GM19023 (cell line): ENCODE measurements at regions not wholly inside any gene's neighbourhood (a gene's known extent, or its start where the extent isn't known, plus 50 kb on each side); places are given as distances from the start of the nearest gene placed in this dataset.
"Not testable (repeated sequence)": the region's sequence is repeated elsewhere in the genome, so short reads cannot be mapped to it uniquely, and the experiment has no call there.

Experiments
- ATAC-seq: cut with Tn5 transposase; IDR thresholded peaks from one replicate; pipeline ENCODE4 v1.9.1; 2021; ENCODE audit warnings: mild to moderate bottlenecking, moderate library complexity; ENCODE audit not compliant: unreplicated experiment

DNA sequence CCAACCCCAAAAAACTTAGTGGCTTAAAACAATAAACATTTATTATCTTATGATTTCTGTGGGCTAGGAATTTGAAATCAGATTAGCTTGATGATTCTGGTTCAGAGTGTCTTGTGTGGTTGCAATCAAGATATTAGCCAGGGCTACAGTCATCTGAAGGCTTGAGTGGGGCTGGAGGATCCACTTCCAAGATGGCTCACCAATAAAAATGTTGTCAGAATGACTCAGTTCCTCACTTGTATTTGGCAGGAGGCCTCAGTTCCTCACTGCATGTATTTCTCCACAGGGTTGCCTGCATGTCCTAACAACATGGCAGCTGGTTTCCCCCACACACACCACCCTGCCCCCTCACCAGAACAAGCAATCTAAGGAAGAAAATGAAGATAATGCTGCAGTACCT is 98.2 kb upstream of the NIPBL start:
- no peak for ATAC-seq

- ATAC-seq: not testable (repeated sequence)
These were observed 94.0 kb upstream of the NIPBL start for GRCh38 chr5:36782612-36783011.

GRCh38 chr5:36786448-36787012 is 90.0 kb upstream of the NIPBL start:
- no peak for ATAC-seq

GRCh38 chr5:36787365-36788093 is 89.0 kb upstream of the NIPBL start:
- ATAC-seq: no peak

- ATAC-seq: no peak
These were observed 85.7 kb upstream of the NIPBL start for GRCh38 chr5:36790847-36791246.

DNA sequence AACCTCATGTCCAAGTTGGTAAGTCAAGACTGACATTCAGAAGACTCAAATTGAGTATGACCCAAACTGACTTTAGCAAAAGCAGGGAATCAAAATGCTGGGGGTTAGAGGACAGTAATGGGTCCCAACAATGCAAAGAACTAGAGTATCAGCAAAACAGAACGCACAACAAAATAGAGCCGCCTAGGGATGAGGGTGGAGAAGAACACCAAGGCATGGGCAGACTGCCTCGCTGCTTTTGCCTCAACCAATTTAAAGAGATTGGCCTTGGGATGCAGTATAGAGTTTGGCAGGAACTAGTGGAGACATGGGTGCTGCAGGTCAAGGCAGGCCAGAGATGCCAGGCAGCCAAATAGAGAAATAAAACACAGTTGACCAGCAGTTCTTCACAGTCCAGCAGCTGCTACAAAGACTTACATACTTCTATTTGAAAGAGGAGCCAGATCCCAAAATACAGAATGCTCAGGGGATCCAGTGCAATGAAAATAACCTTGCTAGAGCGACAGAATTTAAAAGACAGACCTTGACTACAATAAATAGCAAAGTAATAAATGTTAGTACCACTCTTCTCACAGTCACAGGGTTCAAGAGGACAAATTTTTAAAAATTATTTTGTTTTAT is 83.9 kb upstream of the NIPBL start:
- no peak for ATAC-seq

DNA sequence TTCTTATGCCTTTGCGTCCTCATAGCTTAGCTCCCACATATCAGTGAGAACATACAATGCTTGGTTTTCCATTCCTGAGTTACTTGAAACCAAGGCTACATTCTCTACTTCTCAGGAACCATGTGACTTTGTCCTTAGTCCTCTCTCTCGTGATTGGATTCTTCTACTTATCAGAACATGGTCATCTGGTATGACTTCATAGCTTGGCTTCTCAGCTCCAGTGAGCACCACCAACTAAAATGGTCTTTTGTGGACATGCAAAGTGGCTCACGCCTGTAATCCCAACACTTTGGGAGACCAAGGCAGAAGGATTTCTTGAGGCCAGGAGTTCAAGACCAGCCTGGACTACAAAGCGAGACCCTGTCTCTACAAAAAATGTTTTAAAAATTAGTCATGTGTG is 81.2 kb upstream of the NIPBL start:
- no peak for ATAC-seq

- ATAC-seq: no peak
These were observed 80.4 kb upstream of the NIPBL start for GRCh38 chr5:36796155-36796554.

GRCh38 chr5:36801523-36801922 is 75.0 kb upstream of the NIPBL start:
- no peak for ATAC-seq

DNA sequence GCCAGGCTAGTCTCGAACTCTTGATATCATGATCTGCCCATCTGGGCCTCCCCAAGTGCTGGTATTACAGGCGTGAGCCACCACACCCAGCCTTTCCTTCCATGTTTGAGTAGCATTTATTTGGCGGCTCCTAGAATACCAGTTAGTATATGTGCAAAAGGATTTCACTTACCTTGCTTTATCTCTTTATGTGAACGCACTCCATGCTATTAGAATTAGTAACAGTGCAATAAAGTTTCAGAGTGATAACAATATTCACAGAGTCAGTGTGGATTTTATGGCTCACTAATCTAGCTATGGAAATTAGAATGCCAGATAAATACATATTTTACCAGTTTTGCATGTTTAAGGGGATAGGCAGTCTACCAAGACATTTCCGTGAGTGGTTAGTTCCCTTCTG is 74.4 kb upstream of the NIPBL start:
- no peak for ATAC-seq

DNA sequence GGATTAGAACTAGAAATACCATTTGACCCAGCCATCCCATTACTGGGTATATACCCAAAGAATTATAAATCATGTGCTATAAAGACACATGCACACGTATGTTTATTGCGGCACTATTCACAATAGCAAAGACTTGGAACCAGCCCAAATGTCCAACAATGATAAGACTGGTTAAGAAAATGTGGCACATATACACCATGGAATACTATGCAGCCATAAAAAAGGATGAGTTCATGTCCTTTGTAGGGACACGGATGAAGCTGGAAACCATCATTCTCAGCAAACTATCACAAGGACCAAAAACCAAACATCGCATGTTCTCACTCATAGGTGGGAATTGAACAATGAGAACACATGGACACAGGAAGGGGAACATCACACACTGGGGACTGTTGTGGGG is 63.3 kb upstream of the NIPBL start:
- ATAC-seq: not testable (repeated sequence)

DNA sequence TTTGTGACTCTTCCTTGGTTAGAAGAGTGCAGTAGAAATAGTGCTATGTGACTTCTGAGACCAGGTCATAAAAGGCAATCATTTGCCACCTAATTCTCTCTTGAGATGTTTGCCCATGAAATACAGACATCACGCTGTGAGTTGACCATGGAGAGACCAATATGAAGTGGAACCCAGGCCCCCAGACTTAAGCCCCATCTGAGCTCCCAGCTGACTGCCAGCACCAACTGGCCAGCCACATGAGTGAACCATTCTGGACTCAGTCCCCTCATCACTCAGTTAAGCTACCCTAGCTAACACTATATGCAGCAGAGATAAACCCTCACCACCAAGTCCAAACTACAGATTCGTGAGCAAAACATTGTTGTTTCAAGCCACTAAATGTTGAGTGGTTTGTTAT is 60.7 kb upstream of the NIPBL start:
- ATAC-seq: no peak

- ATAC-seq: no peak
These were observed 55.7 kb upstream of the NIPBL start for GRCh38 chr5:36820900-36821299.

DNA sequence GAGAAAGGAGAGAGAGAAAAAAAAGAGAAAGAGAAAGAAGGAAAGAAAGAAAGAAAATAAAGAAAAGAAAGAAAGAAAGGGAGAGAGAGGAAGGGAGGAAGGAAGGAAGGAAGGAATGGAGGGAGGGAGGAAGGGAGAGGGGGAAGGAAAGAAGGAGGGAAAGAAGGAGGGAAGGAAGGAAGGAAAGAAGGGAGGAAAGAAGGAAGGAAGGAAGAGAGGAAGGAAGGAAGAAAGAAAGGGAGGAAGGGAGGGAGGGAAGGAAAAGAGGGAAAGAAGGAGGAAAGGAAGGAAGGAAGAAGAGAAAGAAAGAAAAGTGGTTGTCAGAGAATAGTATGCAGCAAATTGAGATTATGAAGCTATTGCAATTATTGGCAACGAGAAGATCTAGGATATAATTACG is 49.9 kb upstream of the NIPBL start:
- no peak for ATAC-seq
